ENCODE measurements at regions not wholly inside any gene's neighbourhood (a gene's known extent, or its start where the extent isn't known, plus 50 kb on each side); places are given as distances from the start of the nearest gene placed in this dataset.

DNA sequence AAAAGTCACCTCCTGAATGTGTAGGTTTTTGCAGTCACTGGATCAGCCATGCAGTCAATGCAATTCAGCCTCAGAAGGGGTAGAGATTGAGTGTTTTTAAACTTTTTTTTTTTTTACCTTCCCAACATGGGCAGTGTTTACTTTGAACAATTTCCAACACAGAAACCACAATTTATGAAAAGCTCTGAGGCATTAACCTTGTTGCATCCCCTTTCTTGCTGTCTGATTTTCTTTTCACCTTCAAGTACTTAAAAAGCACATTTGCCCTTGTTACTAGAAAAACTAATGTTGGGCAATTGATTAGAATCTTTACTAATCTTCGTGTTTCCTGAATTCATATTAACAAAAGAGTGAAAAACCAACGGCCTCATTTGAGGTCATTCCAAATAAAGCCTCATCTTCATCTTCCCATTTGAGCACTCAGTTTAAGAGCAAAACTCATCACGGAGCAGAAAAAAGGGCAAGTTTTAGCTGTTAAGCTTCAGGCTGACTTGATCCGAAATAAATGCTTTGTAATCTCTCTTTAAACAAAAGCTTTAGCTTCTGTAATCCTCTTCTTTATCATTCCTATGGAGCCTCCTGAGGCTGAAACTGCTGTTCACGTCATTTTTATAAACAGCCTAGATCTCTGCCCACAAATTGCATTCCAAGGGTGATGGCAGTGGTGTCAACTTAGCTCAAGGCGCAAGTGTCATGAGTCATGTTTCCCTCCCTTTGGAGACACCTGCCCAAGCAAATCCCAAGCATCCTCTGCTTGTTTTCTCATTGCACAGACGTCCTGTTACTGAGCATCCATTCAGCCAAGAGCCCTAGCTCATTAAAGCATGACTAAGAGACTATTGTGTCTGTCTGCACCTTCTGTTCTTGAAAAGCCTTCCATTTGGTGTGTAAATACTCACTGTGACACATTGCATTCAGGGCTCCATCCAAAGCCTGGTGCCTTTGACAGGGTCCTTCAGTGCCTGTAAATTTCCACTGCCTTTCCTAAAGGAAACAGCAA, 107.7 kb downstream of the HNMT start:
- H3K4me1 Mint-ChIP-seq (ENCODE audit: low read depth), result no peaks in the 10 kb centered on the region
- DNase-seq (no peak), ATAC-seq (ENCODE audit: poor library complexity) (no peak)
- H3K9me3 ChIP-seq (ENCODE audit: control insufficient read depth in 1 of 2, insufficient read depth in 1 of 2, low read length in 2 of 2), result peaks cover 5 to 7% of the 10 kb centered on the region in 2 experiments
- H3K4me1 ChIP-seq (ENCODE audit: insufficient read depth, low read length), result no peaks in the 10 kb centered on the region
- intact Hi-C loops (cut with DNase I, micrococcal nuclease), result no loop called here
- H3K4me3 Mint-ChIP-seq, result no peak overlapping the region
- no peaks in the 10 kb centered on the region for H3K27me3 ChIP-seq (ENCODE audit: control insufficient read depth in 1 of 2, insufficient read depth in 2 of 2, low read length in 2 of 2)
- H3K27me3 Mint-ChIP-seq, result no peaks in the 10 kb centered on the region
- no peak overlapping the region for H3K27ac ChIP-seq (ENCODE audit: low read depth in 1 of 2, low read length in 2 of 2)
- ChIA-PET POLR2A (no interaction called here), CTCF (no interaction called here)
- H3K36me3 ChIP-seq (ENCODE audit: insufficient read depth, low read length), result no peaks in the 10 kb centered on the region
- H3K27ac Mint-ChIP-seq, result no peak overlapping the region
- H3K4me3 ChIP-seq (ENCODE audit: low read length), result no peak overlapping the region
- no peak for TF ChIP-seq CTCF (IDR thresholded peaks at IDR 0.05)
- no peaks in the 10 kb centered on the region for H3K36me3 Mint-ChIP-seq (ENCODE audit: low read depth)
- H3K9me3 Mint-ChIP-seq, result peaks cover 2% of the 10 kb centered on the region

GRCh38 chr2:138078153-138078552, 113.9 kb downstream of the HNMT start:
- POLR2A ChIA-PET, result no interaction called here

GRCh38 chr2:138079976-138080375, 115.7 kb downstream of the HNMT start:
- Histone ChIP-seq H3K36me3 (ENCODE audit: insufficient read depth, low read length) (no peaks in the 10 kb centered on the region), H3K4me1 (ENCODE audit: insufficient read depth, low read length) (no peaks in the 10 kb centered on the region), H3K4me3 (ENCODE audit: low read length) (no peak overlapping the region), H3K27me3 (ENCODE audit: control insufficient read depth in 1 of 2, insufficient read depth in 2 of 2, low read length in 2 of 2) (no peaks in the 10 kb centered on the region), H3K9me3 (ENCODE audit: control insufficient read depth in 1 of 2, insufficient read depth in 1 of 2, low read length in 2 of 2) (no peaks in the 10 kb centered on the region), H3K27ac (ENCODE audit: low read depth in 1 of 2, low read length in 2 of 2) (no peak overlapping the region)
- Mint-ChIP-seq H3K27me3 (no peaks in the 10 kb centered on the region), H3K9me3 (peaks cover 3% of the 10 kb centered on the region), H3K4me1 (ENCODE audit: low read depth) (no peaks in the 10 kb centered on the region), H3K36me3 (ENCODE audit: low read depth) (no peaks in the 10 kb centered on the region), H3K4me3 (no peak overlapping the region), H3K27ac (no peak overlapping the region)
- ChIA-PET POLR2A (no interaction called here), CTCF (no interaction called here)
- TF ChIP-seq CTCF (IDR thresholded peaks at IDR 0.05), result no peak
- no peak for ATAC-seq (ENCODE audit: poor library complexity)
- intact Hi-C loops (cut with DNase I, micrococcal nuclease), result no loop called here
- no peak for DNase-seq

More at GRCh38 chr2:138078153-138078552, 113.9 kb downstream of the HNMT start:
- Histone ChIP-seq H3K27ac (ENCODE audit: low read depth in 1 of 2, low read length in 2 of 2) (no peak overlapping the region), H3K4me3 (ENCODE audit: low read length) (no peak overlapping the region), H3K27me3 (ENCODE audit: control insufficient read depth in 1 of 2, insufficient read depth in 2 of 2, low read length in 2 of 2) (no peaks in the 10 kb centered on the region), H3K36me3 (ENCODE audit: insufficient read depth, low read length) (no peaks in the 10 kb centered on the region), H3K4me1 (ENCODE audit: insufficient read depth, low read length) (no peaks in the 10 kb centered on the region), H3K9me3 (ENCODE audit: control insufficient read depth in 1 of 2, insufficient read depth in 1 of 2, low read length in 2 of 2) (no peaks in the 10 kb centered on the region)
- DNase-seq (no peak), ATAC-seq (ENCODE audit: poor library complexity) (no peak)
- intact Hi-C loops (cut with DNase I, micrococcal nuclease), result no loop called here
- no peak overlapping the region for H3K4me3 Mint-ChIP-seq
- no peak overlapping the region for H3K27ac Mint-ChIP-seq
- CTCF ChIA-PET, result no interaction called here
- peaks cover 3% of the 10 kb centered on the region for H3K9me3 Mint-ChIP-seq
- H3K4me1 Mint-ChIP-seq (ENCODE audit: low read depth), result no peaks in the 10 kb centered on the region
- TF ChIP-seq CTCF (IDR thresholded peaks at IDR 0.05), result no peak
- H3K27me3 Mint-ChIP-seq, result no peaks in the 10 kb centered on the region
- no peaks in the 10 kb centered on the region for H3K36me3 Mint-ChIP-seq (ENCODE audit: low read depth)

Measured in CD4-positive, alpha-beta T cell (primary cell).